WTC11 (cell line): ENCODE measurements at regions not wholly inside any gene's neighbourhood (a gene's known extent, or its start where the extent isn't known, plus 50 kb on each side); places are given as distances from the start of the nearest gene placed in this dataset.
A peak's percentile ranks its signal among the peaks of the same experiment; 100 is the strongest.

Experiments used
- ATAC-seq: fragments of 200-7000 bp; cut with Tn5 transposase; 2 replicates; pipeline ENCODE4 v1.10.0; 2021; ENCODE audit warnings: mild to moderate bottlenecking, moderate library complexity
- CTCF ChIA-PET: fragments of 300-600 bp; sonication (Branson Sonifier 250); formaldehyde crosslinking; loops from one replicate; lab custom pipeline; 2021; ENCODE audit warnings: antibody characterized with exemption; lab: Charles Lee
- POLR2A ChIA-PET: fragments of 350-600 bp; sonication (Branson Sonifier 250); formaldehyde crosslinking; loops from one replicate; lab custom pipeline; 2021; ENCODE audit warnings: antibody characterized with exemption; lab: Charles Lee
- DNase-seq: peaks from one replicate; pipeline ENCODE4 v3.0.0; 2021; ENCODE audit warnings: low spot score
- H3K27ac Mint-ChIP-seq: 2 replicates; pipeline ENCODE4 v1.8.0; 2021; ENCODE audit warnings: mixed read lengths
- H3K27me3 Mint-ChIP-seq: 2 replicates; pipeline ENCODE4 v1.8.0; 2021; ENCODE audit warnings: low read depth, mild to moderate bottlenecking, moderate library complexity, mixed read lengths
- H3K36me3 Mint-ChIP-seq: 2 replicates; pipeline ENCODE4 v1.8.0; 2021; ENCODE audit warnings: mixed read lengths
- H3K4me1 Mint-ChIP-seq: 2 replicates; pipeline ENCODE4 v1.8.0; 2022; ENCODE audit warnings: mixed read lengths
- H3K4me3 Mint-ChIP-seq: 2 replicates; pipeline ENCODE4 v1.8.0; 2021; ENCODE audit warnings: mild to moderate bottlenecking, moderate library complexity, mixed read lengths
- H3K9me3 Mint-ChIP-seq: 2 replicates; pipeline ENCODE4 v1.8.0; 2021; ENCODE audit warnings: mixed read lengths
- AFF4 ChIP-seq: sonication (generic); formaldehyde crosslinking; IDR thresholded peaks from 2 replicates; pipeline ENCODE4 v1.8.1; 2023; ENCODE audit warnings: mild to moderate bottlenecking, missing genetic modification reagents, borderline replicate concordance
- CREM ChIP-seq: sonication (generic); formaldehyde crosslinking; IDR thresholded peaks from 2 replicates; pipeline ENCODE4 v1.8.1; 2022; ENCODE audit warnings: mild to moderate bottlenecking, missing genetic modification reagents, moderate library complexity
- E2F1 ChIP-seq: sonication (generic); formaldehyde crosslinking; IDR thresholded peaks from 2 replicates; pipeline ENCODE4 v1.8.0; 2022; ENCODE audit warnings: mild to moderate bottlenecking, missing genetic modification reagents
- EMX1 ChIP-seq: fragments of 250-450 bp; sonication (Bioruptor Pico); IDR thresholded peaks from 2 replicates; pipeline ENCODE4 v1.8.0; 2021; ENCODE audit warnings: mild to moderate bottlenecking
- FOXJ3 ChIP-seq: sonication (generic); formaldehyde crosslinking; IDR thresholded peaks from 2 replicates; pipeline ENCODE4 v1.9.0; 2021; ENCODE audit warnings: missing genetic modification reagents, mild to moderate bottlenecking, borderline replicate concordance
- HMGXB4 ChIP-seq: sonication (generic); formaldehyde crosslinking; IDR thresholded peaks from 2 replicates; pipeline ENCODE4 v1.8.1; 2023; ENCODE audit warnings: mild to moderate bottlenecking, moderate library complexity, missing genetic modification reagents
- KAT7 ChIP-seq: sonication (generic); formaldehyde crosslinking; IDR thresholded peaks from 2 replicates; pipeline ENCODE4 v1.8.1; 2023; ENCODE audit warnings: missing genetic modification reagents, mild to moderate bottlenecking, borderline replicate concordance
- MYBL2 ChIP-seq: sonication (generic); formaldehyde crosslinking; IDR thresholded peaks from 2 replicates; pipeline ENCODE4 v1.8.1; 2023; ENCODE audit warnings: mild to moderate bottlenecking, moderate library complexity, missing genetic modification reagents
- NFATC4 ChIP-seq: fragments of 250-450 bp; sonication (Bioruptor Pico); IDR thresholded peaks from 2 replicates; pipeline ENCODE4 v1.9.0; 2021; ENCODE audit warnings: mild to moderate bottlenecking
- RELA ChIP-seq: sonication (generic); formaldehyde crosslinking; IDR thresholded peaks from 2 replicates; pipeline ENCODE4 v1.8.1; 2022; ENCODE audit warnings: missing genetic modification reagents, mild to moderate bottlenecking, borderline replicate concordance
- SMAD4 ChIP-seq: sonication (generic); formaldehyde crosslinking; IDR thresholded peaks from 2 replicates; pipeline ENCODE4 v1.8.0; 2022; ENCODE audit warnings: mild to moderate bottlenecking, missing genetic modification reagents
- STAT6 ChIP-seq: sonication (generic); formaldehyde crosslinking; conservative IDR thresholded peaks from 2 replicates; pipeline ENCODE4 v1.8.1; 2023; ENCODE audit warnings: mild to moderate bottlenecking, low read depth, missing genetic modification reagents, moderate library complexity
- USF2 ChIP-seq: sonication (generic); formaldehyde crosslinking; IDR thresholded peaks from 2 replicates; pipeline ENCODE4 v1.8.1; 2023; ENCODE audit warnings: mild to moderate bottlenecking, missing genetic modification reagents, moderate library complexity
- ZBTB43 ChIP-seq: sonication (generic); formaldehyde crosslinking; IDR thresholded peaks from 2 replicates; pipeline ENCODE4 v1.8.1; 2023; ENCODE audit warnings: mild to moderate bottlenecking, missing genetic modification reagents
- ZNF232 ChIP-seq: sonication (generic); formaldehyde crosslinking; IDR thresholded peaks from 2 replicates; pipeline ENCODE4 v1.8.0; 2022; ENCODE audit warnings: mild to moderate bottlenecking, missing genetic modification reagents
- TF ChIP-seq, protein P1 (sequence below): fragments of 200-600 bp; IDR thresholded peaks from 2 replicates; pipeline ENCODE4 v1.8.0; 2022; ENCODE audit warnings: antibody characterized with exemption

DNA sequence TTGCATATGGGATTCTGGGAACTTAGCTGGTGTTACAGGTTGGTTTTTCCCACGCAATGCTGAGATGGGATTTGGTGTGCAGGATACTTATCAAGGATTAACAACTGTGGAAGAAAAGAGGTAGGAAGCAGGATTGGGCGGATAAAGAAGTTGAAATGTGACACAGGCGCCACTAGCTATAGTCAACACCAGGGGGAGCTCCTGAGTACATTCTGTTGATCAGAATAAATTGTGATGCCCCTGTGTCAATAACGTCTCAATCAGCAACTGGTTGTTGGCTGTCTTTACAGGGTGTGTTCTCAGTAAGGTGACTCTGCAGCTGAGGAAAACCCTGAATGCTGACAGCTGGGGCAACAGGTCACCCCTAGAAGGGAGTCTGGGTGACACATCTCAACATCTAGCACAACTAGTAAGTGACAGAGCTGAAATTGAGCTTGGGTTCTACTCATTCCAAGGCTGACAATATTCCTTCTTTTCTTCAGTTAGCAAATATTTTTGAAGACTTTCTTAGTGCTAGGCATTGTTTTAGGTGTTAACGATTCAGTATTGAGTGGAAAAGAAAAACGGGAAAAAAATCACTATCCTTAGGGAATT, 143.0 kb downstream of the ARL6IP6 start:
- peak; percentile 60 for DNase-seq
- Mint-ChIP-seq H3K4me3 (no peak overlapping the region), H3K4me1 (peaks cover 5% of the 10 kb centered on the region; the same call in 1 of the 2 replicates), H3K36me3 (peaks cover 33% of the 10 kb centered on the region), H3K27ac (no peak overlapping the region), H3K27me3 (no peaks in the 10 kb centered on the region; the same call in 1 of the 2 replicates)
- CTCF ChIA-PET = interaction anchor here (0.6 to 1.9 kb wide), 20 partner anchors 8 to 609 kb away, joined by 3 to 14 read pairs (median 4); no protein-coding TSS in a partner anchor
- POLR2A ChIA-PET = interaction anchor here (0.5 to 0.6 kb wide), 3 partner anchors 12 to 151 kb away, joined by 3 to 9 read pairs (median 7); no protein-coding TSS in a partner anchor
- ATAC-seq = peak; percentile 92
- TF ChIP-seq KAT7 = no peak
- TF ChIP-seq SMAD4 = no peak
- no peak for TF ChIP-seq MYBL2
- TF ChIP-seq STAT6 (CRISPR knock-in tag) = no peak
- TF ChIP-seq, protein P1, sequence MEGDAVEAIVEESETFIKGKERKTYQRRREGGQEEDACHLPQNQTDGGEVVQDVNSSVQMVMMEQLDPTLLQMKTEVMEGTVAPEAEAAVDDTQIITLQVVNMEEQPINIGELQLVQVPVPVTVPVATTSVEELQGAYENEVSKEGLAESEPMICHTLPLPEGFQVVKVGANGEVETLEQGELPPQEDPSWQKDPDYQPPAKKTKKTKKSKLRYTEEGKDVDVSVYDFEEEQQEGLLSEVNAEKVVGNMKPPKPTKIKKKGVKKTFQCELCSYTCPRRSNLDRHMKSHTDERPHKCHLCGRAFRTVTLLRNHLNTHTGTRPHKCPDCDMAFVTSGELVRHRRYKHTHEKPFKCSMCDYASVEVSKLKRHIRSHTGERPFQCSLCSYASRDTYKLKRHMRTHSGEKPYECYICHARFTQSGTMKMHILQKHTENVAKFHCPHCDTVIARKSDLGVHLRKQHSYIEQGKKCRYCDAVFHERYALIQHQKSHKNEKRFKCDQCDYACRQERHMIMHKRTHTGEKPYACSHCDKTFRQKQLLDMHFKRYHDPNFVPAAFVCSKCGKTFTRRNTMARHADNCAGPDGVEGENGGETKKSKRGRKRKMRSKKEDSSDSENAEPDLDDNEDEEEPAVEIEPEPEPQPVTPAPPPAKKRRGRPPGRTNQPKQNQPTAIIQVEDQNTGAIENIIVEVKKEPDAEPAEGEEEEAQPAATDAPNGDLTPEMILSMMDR = peak; percentile 71
- no peak for TF ChIP-seq AFF4 (CRISPR knock-in tag)
- TF ChIP-seq ZBTB43 = no peak
- TF ChIP-seq, all 79 proteins: peak for 1
- H3K9me3 Mint-ChIP-seq = peaks cover 45% of the 10 kb centered on the region

GRCh38 chr2:152858594-152859265, 140.3 kb downstream of the ARL6IP6 start:
- CTCF ChIA-PET = interaction anchor here (1.0 kb wide), 1 partner anchor 67 kb away, joined by 3 read pairs; no protein-coding TSS in a partner anchor
- Mint-ChIP-seq H3K4me1 (peaks cover 5% of the 10 kb centered on the region; the same call in 1 of the 2 replicates), H3K27ac (no peak overlapping the region; the same call in 1 of the 2 replicates), H3K4me3 (no peak overlapping the region), H3K36me3 (peaks cover 24% of the 10 kb centered on the region)
- ATAC-seq = peak; percentile 29
- no peak for DNase-seq
- TF ChIP-seq, protein P1 = no peak
- no peak for TF ChIP-seq E2F1 (CRISPR knock-in tag)
- no peak for TF ChIP-seq HMGXB4 (CRISPR knock-in tag)
- no peak for TF ChIP-seq ZNF232 (CRISPR knock-in tag)
- TF ChIP-seq MYBL2 = no peak
- TF ChIP-seq FOXJ3 = no peak
- TF ChIP-seq RELA (CRISPR knock-in tag) = no peak
- no peak for TF ChIP-seq CREM (CRISPR knock-in tag)
- TF ChIP-seq USF2 (CRISPR knock-in tag) = no peak
- no peak for TF ChIP-seq EMX1 (CRISPR knock-in tag)
- TF ChIP-seq NFATC4 (CRISPR knock-in tag) = no peak
- TF ChIP-seq, all 79 proteins: peak for 0
- POLR2A ChIA-PET = no interaction called here
- Mint-ChIP-seq H3K27me3 (no peaks in the 10 kb centered on the region; the same call in none of the 2 replicates), H3K9me3 (peaks cover 37% of the 10 kb centered on the region)
